ENCODE measurements at regions not wholly inside any gene's neighbourhood (a gene's known extent, or its start where the extent isn't known, plus 50 kb on each side); places are given as distances from the start of the nearest gene placed in this dataset.

- no peak for DNase-seq
These were observed 148.3 kb upstream of the BMPER start for GRCh38 chr7:33757050-33757449.

GRCh38 chr7:33757563-33758165 lies 147.7 kb upstream of the BMPER start:
- peak; percentile 56 for DNase-seq

- DNase-seq, result no peak
These were observed 145.2 kb upstream of the BMPER start for GRCh38 chr7:33760146-33760545.

- DNase-seq, result peak; percentile 39
These were observed 144.5 kb upstream of the BMPER start for GRCh38 chr7:33760834-33761233.

GRCh38 chr7:33761449-33762080 lies 143.8 kb upstream of the BMPER start:
- DNase-seq, result no peak

GRCh38 chr7:33762151-33762910 lies 143.0 kb upstream of the BMPER start:
- DNase-seq, result no peak

GRCh38 chr7:33762911-33763306 lies 142.4 kb upstream of the BMPER start:
- DNase-seq, result no peak

- DNase-seq, result peak; percentile 51
These were observed 140.4 kb upstream of the BMPER start for GRCh38 chr7:33764752-33765451.

GRCh38 chr7:33766405-33766804 lies 138.9 kb upstream of the BMPER start:
- DNase-seq, result peak; percentile 56

- no peak for DNase-seq
These were observed 135.4 kb upstream of the BMPER start for GRCh38 chr7:33769930-33770329.

- DNase-seq, result no peak
These were observed 134.8 kb upstream of the BMPER start for GRCh38 chr7:33770576-33770975.

GRCh38 chr7:33771422-33771821 lies 133.9 kb upstream of the BMPER start:
- DNase-seq, result no peak

GRCh38 chr7:33773053-33773452 lies 132.3 kb upstream of the BMPER start:
- DNase-seq, result peak; percentile 16

- DNase-seq, result peak; percentile 46
These were observed 130.4 kb upstream of the BMPER start for GRCh38 chr7:33774762-33775523.

GRCh38 chr7:33775790-33776189 lies 129.5 kb upstream of the BMPER start:
- DNase-seq, result no peak

- peak; percentile 16 for DNase-seq
These were observed 128.6 kb upstream of the BMPER start for GRCh38 chr7:33776788-33777187.

- no peak for DNase-seq
These were observed 127.1 kb upstream of the BMPER start for GRCh38 chr7:33778195-33778594.

GRCh38 chr7:33779216-33779615 lies 126.1 kb upstream of the BMPER start:
- no peak for DNase-seq

GRCh38 chr7:33781167-33781566 lies 124.2 kb upstream of the BMPER start:
- DNase-seq, result no peak

GRCh38 chr7:33781796-33782195 lies 123.5 kb upstream of the BMPER start:
- no peak for DNase-seq

- no peak for DNase-seq
These were observed 121.3 kb upstream of the BMPER start for GRCh38 chr7:33784000-33784399.

GRCh38 chr7:33788531-33788930 lies 116.8 kb upstream of the BMPER start:
- no peak for DNase-seq

All from dermis blood vessel endothelial cell (primary cell).